ENCODE measurements at regions not wholly inside any gene's neighbourhood (a gene's known extent, or its start where the extent isn't known, plus 50 kb on each side); places are given as distances from the start of the nearest gene placed in this dataset.

DNA sequence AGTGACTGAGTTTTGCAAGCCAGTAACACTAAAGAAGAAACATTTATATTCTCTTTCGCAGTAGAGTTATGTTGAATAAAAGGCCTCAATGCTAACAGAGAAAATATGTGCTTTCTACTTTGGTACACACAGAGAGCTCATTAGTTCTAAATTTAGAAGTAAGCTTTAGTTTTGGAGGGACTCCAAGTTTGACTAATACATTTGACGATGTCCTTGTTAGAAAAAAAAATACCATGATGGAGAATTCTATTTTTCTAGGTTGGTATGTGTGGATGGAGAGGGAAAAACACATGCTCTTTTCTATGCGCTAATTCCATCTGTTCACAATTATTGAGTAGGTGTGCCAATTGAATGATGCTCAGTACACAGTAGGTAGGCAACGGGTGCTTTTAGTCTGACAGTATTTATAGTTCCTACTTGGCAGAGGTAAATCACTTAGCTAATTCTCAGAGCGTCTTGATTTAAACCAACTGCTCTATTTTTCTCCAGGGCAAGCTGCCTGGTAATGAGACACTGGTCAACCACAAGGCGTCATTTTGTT is 327.2 kb upstream of the AKR1E2 start:
- intact Hi-C loops (cut with DNase I): loop anchor here (10.0 kb wide), 1 partner anchor 434 kb away; no protein-coding TSS in a partner anchor
- WGBS, 2 donors: 70 to 85% methylated on average over 6 of the region's 6 CpGs
- no peaks in the 10 kb centered on the region for H3K27me3 ChIP-seq
- no peaks in the 10 kb centered on the region for H3K9me3 ChIP-seq
- DNase-seq: no peak
- H3K27ac ChIP-seq: peak overlapping the region; percentile 77 to 88 (median 83)
- no peaks in the 10 kb centered on the region for H3K36me3 ChIP-seq
- peaks cover 0 to 17% (median 15%) of the 10 kb centered on the region in 4 donors for H3K4me1 ChIP-seq
- peak in 2 of 4 donors; percentile 22 to 57 for TF ChIP-seq EP300 (IDR thresholded peaks at IDR 0.05)
- TF ChIP-seq POLR2A (IDR thresholded peaks at IDR 0.05): no peak
- TF ChIP-seq POLR2AphosphoS5 (IDR thresholded peaks at IDR 0.05): peak in 3 of 4 donors; percentile 52 to 65 (median 63)
- TF ChIP-seq, protein P1, sequence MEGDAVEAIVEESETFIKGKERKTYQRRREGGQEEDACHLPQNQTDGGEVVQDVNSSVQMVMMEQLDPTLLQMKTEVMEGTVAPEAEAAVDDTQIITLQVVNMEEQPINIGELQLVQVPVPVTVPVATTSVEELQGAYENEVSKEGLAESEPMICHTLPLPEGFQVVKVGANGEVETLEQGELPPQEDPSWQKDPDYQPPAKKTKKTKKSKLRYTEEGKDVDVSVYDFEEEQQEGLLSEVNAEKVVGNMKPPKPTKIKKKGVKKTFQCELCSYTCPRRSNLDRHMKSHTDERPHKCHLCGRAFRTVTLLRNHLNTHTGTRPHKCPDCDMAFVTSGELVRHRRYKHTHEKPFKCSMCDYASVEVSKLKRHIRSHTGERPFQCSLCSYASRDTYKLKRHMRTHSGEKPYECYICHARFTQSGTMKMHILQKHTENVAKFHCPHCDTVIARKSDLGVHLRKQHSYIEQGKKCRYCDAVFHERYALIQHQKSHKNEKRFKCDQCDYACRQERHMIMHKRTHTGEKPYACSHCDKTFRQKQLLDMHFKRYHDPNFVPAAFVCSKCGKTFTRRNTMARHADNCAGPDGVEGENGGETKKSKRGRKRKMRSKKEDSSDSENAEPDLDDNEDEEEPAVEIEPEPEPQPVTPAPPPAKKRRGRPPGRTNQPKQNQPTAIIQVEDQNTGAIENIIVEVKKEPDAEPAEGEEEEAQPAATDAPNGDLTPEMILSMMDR (IDR thresholded peaks at IDR 0.05): no peak
- no peak overlapping the region for H3K4me3 ChIP-seq

GRCh38 chr10:4494551-4494950 is 331.5 kb upstream of the AKR1E2 start:
- no peak for TF ChIP-seq EP300 (IDR thresholded peaks at IDR 0.05)
- TF ChIP-seq POLR2AphosphoS5 (IDR thresholded peaks at IDR 0.05): no peak
- TF ChIP-seq, protein P1 (IDR thresholded peaks at IDR 0.05): no peak
- Histone ChIP-seq H3K4me3 (no peak overlapping the region), H3K36me3 (no peaks in the 10 kb centered on the region), H3K27ac (no peak overlapping the region), H3K9me3 (no peaks in the 10 kb centered on the region), H3K4me1 (peaks cover 0 to 17% (median 15%) of the 10 kb centered on the region in 4 donors), H3K27me3 (no peaks in the 10 kb centered on the region)
- intact Hi-C loops (cut with DNase I): loop anchor here (10.0 kb wide), 1 partner anchor 430 kb away; no protein-coding TSS in a partner anchor
- DNase-seq: no peak
- 92 to 93% methylated on average over 2 of the region's 2 CpGs for WGBS, 2 donors

DNA sequence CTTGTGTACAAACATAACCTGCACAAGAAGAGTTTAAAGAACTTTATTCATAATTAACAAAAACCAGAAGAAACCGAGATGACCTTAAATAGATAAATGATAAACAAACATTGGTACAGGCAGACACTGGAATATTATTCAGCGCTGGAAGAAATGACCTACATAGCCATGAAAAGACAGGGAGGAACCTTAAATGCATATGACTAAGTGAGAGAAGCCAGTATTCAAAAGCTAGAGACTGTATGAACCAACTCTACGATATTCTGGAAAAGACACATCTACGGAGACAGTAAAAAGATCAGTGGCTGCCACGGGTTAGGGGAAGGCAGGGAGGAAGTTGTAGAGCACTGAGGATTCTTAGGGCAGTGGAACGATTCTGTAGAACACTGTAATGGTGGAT is 333.8 kb upstream of the AKR1E2 start:
- TF ChIP-seq POLR2AphosphoS5 (IDR thresholded peaks at IDR 0.05) (no peak), EP300 (IDR thresholded peaks at IDR 0.05) (no peak), POLR2A (IDR thresholded peaks at IDR 0.05) (no peak)
- TF ChIP-seq, protein P1 (IDR thresholded peaks at IDR 0.05): no peak
- Histone ChIP-seq H3K4me1 (peaks cover 0 to under 1% (median 0%) of the 10 kb centered on the region in 4 donors), H3K27me3 (no peaks in the 10 kb centered on the region), H3K27ac (no peak overlapping the region), H3K4me3 (no peak overlapping the region), H3K9me3 (no peaks in the 10 kb centered on the region), H3K36me3 (no peaks in the 10 kb centered on the region)
- intact Hi-C loops (cut with DNase I): loop anchor here (10.0 kb wide), 1 partner anchor 427 kb away; no protein-coding TSS in a partner anchor
- WGBS, 2 donors: 91 to 94% methylated on average over 6 of the region's 6 CpGs
- no peak for DNase-seq

DNA sequence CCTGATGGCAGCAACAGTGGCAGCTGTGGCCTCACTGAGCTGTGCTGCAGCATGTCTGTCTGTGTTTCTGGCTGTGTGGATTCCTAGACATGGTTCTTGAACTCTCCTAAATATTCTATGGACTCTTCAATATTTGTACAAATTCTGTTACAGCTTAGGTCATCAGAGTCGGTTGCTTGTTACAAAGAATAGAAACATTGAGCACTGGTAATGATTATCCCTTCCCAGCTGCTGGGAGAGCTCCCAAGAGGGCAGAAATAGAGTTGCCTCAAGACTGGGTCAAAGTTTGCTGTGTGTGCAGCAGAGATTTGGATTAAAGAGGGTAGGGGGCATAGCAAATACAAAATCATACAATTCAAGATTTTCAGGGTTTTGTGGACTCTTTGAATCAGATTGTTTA is 337.1 kb upstream of the AKR1E2 start:
- no peak overlapping the region for H3K27ac ChIP-seq
- H3K9me3 ChIP-seq: no peaks in the 10 kb centered on the region
- H3K4me3 ChIP-seq: no peak overlapping the region
- H3K4me1 ChIP-seq: no peaks in the 10 kb centered on the region
- TF ChIP-seq EP300 (IDR thresholded peaks at IDR 0.05): no peak
- H3K36me3 ChIP-seq: no peaks in the 10 kb centered on the region
- no peaks in the 10 kb centered on the region for H3K27me3 ChIP-seq
- WGBS, 2 donors: 17 to 55% methylated on average over 1 of the region's 1 CpG
- intact Hi-C loops (cut with DNase I): no loop called here
- DNase-seq: no peak

DNA sequence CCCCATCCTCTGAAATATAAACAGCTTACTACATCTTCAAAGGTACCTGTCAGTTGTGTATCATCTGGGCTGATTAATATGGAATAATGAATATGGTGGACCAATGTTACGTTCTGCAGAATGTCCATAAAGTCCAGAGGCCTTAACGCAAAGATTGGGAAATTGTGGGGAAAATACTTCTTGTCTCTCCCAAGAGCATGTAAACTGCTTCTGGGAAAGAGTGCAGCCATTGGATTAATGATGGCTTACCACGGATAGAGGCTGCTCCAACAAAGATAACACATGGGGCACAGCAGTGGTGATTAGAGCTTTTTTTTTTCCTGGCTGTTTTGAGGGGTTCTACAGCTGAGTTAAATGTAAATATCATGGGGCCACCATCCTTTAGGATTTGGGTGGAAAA is 340.4 kb upstream of the AKR1E2 start:
- intact Hi-C loops (cut with DNase I): no loop called here
- Histone ChIP-seq H3K4me3 (no peak overlapping the region), H3K4me1 (no peaks in the 10 kb centered on the region), H3K27me3 (no peaks in the 10 kb centered on the region), H3K9me3 (no peaks in the 10 kb centered on the region), H3K36me3 (no peaks in the 10 kb centered on the region), H3K27ac (no peak overlapping the region)
- DNase-seq: no peak
- TF ChIP-seq POLR2A (IDR thresholded peaks at IDR 0.05) (no peak), EP300 (IDR thresholded peaks at IDR 0.05) (no peak), POLR2AphosphoS5 (IDR thresholded peaks at IDR 0.05) (no peak)
- TF ChIP-seq, protein P1 (IDR thresholded peaks at IDR 0.05): no peak
- 85% methylated on average over 3 of the region's 3 CpGs for WGBS, 2 donors

All from sigmoid colon (tissue), 6 donors.